ENCODE measurements at regions not wholly inside any gene's neighbourhood (a gene's known extent, or its start where the extent isn't known, plus 50 kb on each side); places are given as distances from the start of the nearest gene placed in this dataset.
A peak's percentile ranks its signal among the peaks of the same experiment; 100 is the strongest.
"Not testable (repeated sequence)": the region's sequence is repeated elsewhere in the genome, so short reads cannot be mapped to it uniquely, and the experiment has no call there.

DNA sequence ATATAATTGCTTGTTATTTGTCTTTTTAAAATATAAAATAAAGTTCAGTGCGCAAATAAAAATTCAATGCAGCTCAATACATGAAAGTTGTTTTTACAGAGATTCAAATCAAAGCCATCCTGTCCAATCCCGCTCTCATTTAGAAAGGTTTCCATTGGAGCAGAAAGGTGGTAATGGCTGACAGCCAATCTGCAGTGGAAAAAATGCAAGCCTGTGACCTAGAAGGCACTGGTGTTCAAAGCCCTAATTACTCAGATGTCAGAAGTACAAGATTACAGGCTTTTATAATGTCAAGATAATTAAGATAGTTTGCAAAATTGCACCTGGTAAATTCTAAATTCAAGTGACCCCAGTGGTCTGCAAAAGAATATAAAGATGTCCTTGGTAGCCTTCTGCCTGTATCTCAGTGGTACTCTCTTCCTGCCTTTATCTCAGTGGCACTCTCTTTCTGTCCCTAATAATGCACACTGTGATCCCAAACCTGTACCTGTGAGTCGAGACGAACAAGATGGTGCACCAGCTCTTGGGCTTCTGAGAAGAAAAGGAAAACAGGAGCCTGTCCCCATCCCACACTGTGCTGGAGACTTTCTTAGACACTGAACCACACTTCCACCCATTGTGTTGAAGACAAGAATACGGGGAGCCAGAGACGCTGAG lies 212.6 kb upstream of the FRG1 start:
- H3K79me2 ChIP-seq (ENCODE audit: insufficient read depth, low read length); CTCF ChIA-PET; H2AFZ ChIP-seq (ENCODE audit: low read depth, low read length, poor library complexity, severe bottlenecking); RAD21 ChIA-PET (ENCODE audit: low non-redundant PET in 1 of 2, low total read pairs in 2 of 2, uncharacterized antibody in 2 of 2, unreplicated experiment in 2 of 2); H3K4me1 ChIP-seq (ENCODE audit: control insufficient read depth in 1 of 2, insufficient read depth in 2 of 2, low read length in 2 of 2); H3K9ac ChIP-seq (ENCODE audit: low read length); H3K4me2 ChIP-seq (ENCODE audit: low read length); H3K9me2 ChIP-seq (ENCODE audit: insufficient read depth); H3K36me3 ChIP-seq (ENCODE audit: control insufficient read depth in 1 of 2, insufficient read depth in 2 of 2, low read length in 2 of 2); H3K4me3 ChIP-seq (replicated peaks in 1 of 2; ENCODE audit: low read depth in 1 of 2, low read length in 2 of 2); H3K27me3 ChIP-seq (ENCODE audit: insufficient read depth, low read length); BruUV-seq (replicated peaks); DNase-seq (ENCODE audit: low read depth, low spot score); ATAC-seq; intact Hi-C loops (cut with micrococcal nuclease); H3K9me3 ChIP-seq (ENCODE audit: control insufficient read depth in 1 of 2, insufficient read depth in 1 of 2, low read depth in 1 of 2, low read length in 2 of 2); POLR2A ChIA-PET; H4K20me1 ChIP-seq (ENCODE audit: insufficient read depth); H3K27ac ChIP-seq (ENCODE audit: low read depth, low read length): not testable (repeated sequence)

DNA sequence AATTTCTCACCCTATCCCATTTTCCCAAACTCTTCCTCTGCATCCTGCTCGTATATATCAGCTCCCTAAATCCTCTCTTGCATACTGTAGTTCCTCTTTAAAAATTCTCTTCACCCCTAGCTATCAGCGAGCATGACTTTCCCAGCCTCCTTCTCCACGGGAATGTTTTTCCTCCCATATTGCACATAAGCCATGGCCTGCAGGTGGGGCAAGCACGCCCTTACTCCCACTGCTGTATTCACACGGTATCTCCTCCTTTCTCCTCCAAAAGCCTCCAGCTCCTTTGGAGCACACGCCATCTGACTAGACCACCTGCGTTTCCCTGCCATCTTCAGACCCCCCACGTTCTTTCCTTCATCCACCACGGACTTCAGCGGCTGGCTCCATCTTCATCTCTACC lies 208.7 kb upstream of the FRG1 start:
- CTCF ChIA-PET, result interaction anchor here (0.9 kb wide), 1 partner anchor 9 kb away, joined by 3 read pairs; no protein-coding TSS in a partner anchor
- DNase-seq (ENCODE audit: low read depth, low spot score); BruUV-seq (replicated peaks); H3K27me3 ChIP-seq (ENCODE audit: insufficient read depth, low read length); H3K4me1 ChIP-seq (ENCODE audit: control insufficient read depth in 1 of 2, insufficient read depth in 2 of 2, low read length in 2 of 2); H3K9ac ChIP-seq (ENCODE audit: low read length); H3K27ac ChIP-seq (ENCODE audit: low read depth, low read length); intact Hi-C loops (cut with micrococcal nuclease); H3K9me3 ChIP-seq (ENCODE audit: control insufficient read depth in 1 of 2, insufficient read depth in 1 of 2, low read depth in 1 of 2, low read length in 2 of 2); H4K20me1 ChIP-seq (ENCODE audit: insufficient read depth); H3K9me2 ChIP-seq (ENCODE audit: insufficient read depth); RAD21 ChIA-PET (ENCODE audit: low non-redundant PET in 1 of 2, low total read pairs in 2 of 2, uncharacterized antibody in 2 of 2, unreplicated experiment in 2 of 2); H3K4me2 ChIP-seq (ENCODE audit: low read length); H3K36me3 ChIP-seq (ENCODE audit: control insufficient read depth in 1 of 2, insufficient read depth in 2 of 2, low read length in 2 of 2); POLR2A ChIA-PET; H2AFZ ChIP-seq (ENCODE audit: low read depth, low read length, poor library complexity, severe bottlenecking); H3K4me3 ChIP-seq (replicated peaks in 1 of 2; ENCODE audit: low read depth in 1 of 2, low read length in 2 of 2); H3K79me2 ChIP-seq (ENCODE audit: insufficient read depth, low read length): not testable (repeated sequence)
- ATAC-seq, result peak; percentile 85
- TF ChIP-seq, protein P1, sequence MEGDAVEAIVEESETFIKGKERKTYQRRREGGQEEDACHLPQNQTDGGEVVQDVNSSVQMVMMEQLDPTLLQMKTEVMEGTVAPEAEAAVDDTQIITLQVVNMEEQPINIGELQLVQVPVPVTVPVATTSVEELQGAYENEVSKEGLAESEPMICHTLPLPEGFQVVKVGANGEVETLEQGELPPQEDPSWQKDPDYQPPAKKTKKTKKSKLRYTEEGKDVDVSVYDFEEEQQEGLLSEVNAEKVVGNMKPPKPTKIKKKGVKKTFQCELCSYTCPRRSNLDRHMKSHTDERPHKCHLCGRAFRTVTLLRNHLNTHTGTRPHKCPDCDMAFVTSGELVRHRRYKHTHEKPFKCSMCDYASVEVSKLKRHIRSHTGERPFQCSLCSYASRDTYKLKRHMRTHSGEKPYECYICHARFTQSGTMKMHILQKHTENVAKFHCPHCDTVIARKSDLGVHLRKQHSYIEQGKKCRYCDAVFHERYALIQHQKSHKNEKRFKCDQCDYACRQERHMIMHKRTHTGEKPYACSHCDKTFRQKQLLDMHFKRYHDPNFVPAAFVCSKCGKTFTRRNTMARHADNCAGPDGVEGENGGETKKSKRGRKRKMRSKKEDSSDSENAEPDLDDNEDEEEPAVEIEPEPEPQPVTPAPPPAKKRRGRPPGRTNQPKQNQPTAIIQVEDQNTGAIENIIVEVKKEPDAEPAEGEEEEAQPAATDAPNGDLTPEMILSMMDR (IDR thresholded peaks at IDR 0.05 in 2 of 3, conservative IDR thresholded peaks at IDR 0.05 in 1 of 3; ENCODE audit: borderline replicate concordance in 1 of 3, insufficient read depth in 1 of 3, low read depth in 2 of 3, low read length in 2 of 3), result peak in 2 of 3 experiments; percentile 13; a peak in 2 of 6 replicates

DNA sequence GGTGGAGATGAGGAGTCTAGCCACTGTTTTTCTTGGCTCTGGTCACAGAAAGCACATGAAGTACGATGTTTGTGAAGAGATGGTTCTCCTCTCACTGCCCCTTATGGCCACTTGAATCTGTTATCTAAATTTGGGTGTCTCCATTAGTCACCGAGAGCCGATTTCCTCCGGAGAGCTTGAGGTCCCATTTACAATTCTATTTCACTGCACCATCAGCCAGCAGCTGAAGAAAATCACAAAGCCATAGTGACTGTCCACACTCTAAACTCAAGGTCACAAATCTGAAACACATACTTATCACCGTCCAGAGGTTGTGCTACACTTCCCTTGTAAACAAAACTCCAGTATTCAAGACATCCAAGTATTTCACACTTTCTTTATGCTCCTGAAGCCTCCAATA lies 207.2 kb upstream of the FRG1 start:
- DNase-seq (ENCODE audit: low read depth, low spot score); H3K4me1 ChIP-seq (ENCODE audit: control insufficient read depth in 1 of 2, insufficient read depth in 2 of 2, low read length in 2 of 2); H3K27ac ChIP-seq (ENCODE audit: low read depth, low read length); H3K36me3 ChIP-seq (ENCODE audit: control insufficient read depth in 1 of 2, insufficient read depth in 2 of 2, low read length in 2 of 2); H3K4me3 ChIP-seq (replicated peaks in 1 of 2; ENCODE audit: low read depth in 1 of 2, low read length in 2 of 2); POLR2A ChIA-PET; ATAC-seq; H4K20me1 ChIP-seq (ENCODE audit: insufficient read depth); H2AFZ ChIP-seq (ENCODE audit: low read depth, low read length, poor library complexity, severe bottlenecking); RAD21 ChIA-PET (ENCODE audit: low non-redundant PET in 1 of 2, low total read pairs in 2 of 2, uncharacterized antibody in 2 of 2, unreplicated experiment in 2 of 2); H3K27me3 ChIP-seq (ENCODE audit: insufficient read depth, low read length); BruUV-seq (replicated peaks); CTCF ChIA-PET; H3K9me3 ChIP-seq (ENCODE audit: control insufficient read depth in 1 of 2, insufficient read depth in 1 of 2, low read depth in 1 of 2, low read length in 2 of 2); H3K9me2 ChIP-seq (ENCODE audit: insufficient read depth); H3K9ac ChIP-seq (ENCODE audit: low read length); H3K4me2 ChIP-seq (ENCODE audit: low read length); intact Hi-C loops (cut with micrococcal nuclease); H3K79me2 ChIP-seq (ENCODE audit: insufficient read depth, low read length): not testable (repeated sequence)

DNA sequence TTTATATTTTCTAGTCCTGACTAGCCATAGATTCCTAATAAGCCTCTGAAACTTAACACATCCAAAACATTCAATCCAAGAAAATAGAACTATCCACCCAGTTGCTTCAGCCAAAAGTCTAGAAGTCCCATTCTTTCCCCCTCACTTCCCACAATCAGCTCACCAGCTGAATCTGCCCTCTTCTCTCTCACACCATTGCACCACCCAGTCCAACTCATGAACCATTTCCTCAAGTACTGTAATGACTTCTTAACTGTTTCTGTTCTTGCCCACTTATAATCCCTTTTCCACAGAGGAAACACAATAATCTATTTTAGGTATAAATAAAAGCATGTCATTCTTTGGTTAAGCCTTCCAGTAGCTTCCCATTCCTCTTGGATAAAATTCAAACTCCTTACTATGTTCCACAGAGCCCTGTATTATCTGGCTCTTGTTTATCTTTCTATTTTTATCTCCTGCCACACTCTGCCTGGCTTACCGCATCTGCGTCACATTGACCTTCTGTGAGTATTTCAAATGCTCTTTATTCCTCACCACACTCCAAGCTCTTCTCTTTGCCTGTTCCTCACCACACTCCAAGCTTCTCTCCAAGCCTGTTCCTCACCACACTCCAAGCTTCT lies 205.9 kb upstream of the FRG1 start:
- POLR2A ChIA-PET; H3K27ac ChIP-seq (ENCODE audit: low read depth, low read length); intact Hi-C loops (cut with micrococcal nuclease); H4K20me1 ChIP-seq (ENCODE audit: insufficient read depth); H3K9me2 ChIP-seq (ENCODE audit: insufficient read depth); H3K79me2 ChIP-seq (ENCODE audit: insufficient read depth, low read length); H3K4me2 ChIP-seq (ENCODE audit: low read length); H3K4me3 ChIP-seq (replicated peaks in 1 of 2; ENCODE audit: low read depth in 1 of 2, low read length in 2 of 2); H3K36me3 ChIP-seq (ENCODE audit: control insufficient read depth in 1 of 2, insufficient read depth in 2 of 2, low read length in 2 of 2); H3K27me3 ChIP-seq (ENCODE audit: insufficient read depth, low read length); BruUV-seq (replicated peaks); H3K9ac ChIP-seq (ENCODE audit: low read length); H2AFZ ChIP-seq (ENCODE audit: low read depth, low read length, poor library complexity, severe bottlenecking); H3K9me3 ChIP-seq (ENCODE audit: control insufficient read depth in 1 of 2, insufficient read depth in 1 of 2, low read depth in 1 of 2, low read length in 2 of 2); ATAC-seq; H3K4me1 ChIP-seq (ENCODE audit: control insufficient read depth in 1 of 2, insufficient read depth in 2 of 2, low read length in 2 of 2); DNase-seq (ENCODE audit: low read depth, low spot score); RAD21 ChIA-PET (ENCODE audit: low non-redundant PET in 1 of 2, low total read pairs in 2 of 2, uncharacterized antibody in 2 of 2, unreplicated experiment in 2 of 2); CTCF ChIA-PET: not testable (repeated sequence)
